HEK293 (cell line): ENCODE measurements at regions not wholly inside any gene's neighbourhood (a gene's known extent, or its start where the extent isn't known, plus 50 kb on each side); places are given as distances from the start of the nearest gene placed in this dataset.

Source experiments
- BCL6B ChIP-seq: fragments of 450-650 bp; formaldehyde crosslinking; IDR thresholded peaks from 2 replicates; pipeline ENCODE4 v1.5.1; 2017; ENCODE audit warnings: missing biosample characterization, missing genetic modification characterization
- HOXA7 ChIP-seq: sonication (generic); formaldehyde crosslinking; IDR thresholded peaks from 2 replicates; pipeline ENCODE4 v1.8.1; 2022; ENCODE audit warnings: missing genetic modification reagents, borderline replicate concordance
- YY1 ChIP-seq: fragments of 450-650 bp; formaldehyde crosslinking; IDR thresholded peaks from 2 replicates; pipeline ENCODE4 v1.5.1; 2018; ENCODE audit warnings: missing biosample characterization, missing genetic modification characterization
- ZFP37 ChIP-seq: fragments of 450-650 bp; formaldehyde crosslinking; IDR thresholded peaks from 2 replicates; pipeline ENCODE4 v1.5.1; 2016; ENCODE audit warnings: missing biosample characterization, missing genetic modification characterization
- ZNF132 ChIP-seq: fragments of 450-650 bp; formaldehyde crosslinking; IDR thresholded peaks from 2 replicates; pipeline ENCODE4 v1.5.1; 2017; ENCODE audit warnings: missing biosample characterization, missing genetic modification characterization, borderline replicate concordance
- ZNF274 ChIP-seq, 2 experiments: fragments of 200-500 bp in 1 of 2; fragments of 450-650 bp in 1 of 2; sonication (Bioruptor generic) in 1 of 2; formaldehyde crosslinking in 1 of 2; IDR thresholded peaks; 2 replicates each; pipeline versions ENCODE4 v1.5.1 to v1.6.1; 2014 to 2016; ENCODE audit warnings: borderline replicate concordance in 1 of 2, inconsistent platforms in 1 of 2, low read length in 1 of 2, missing biosample characterization in 1 of 2, missing genetic modification characterization in 1 of 2
- ZNF302 ChIP-seq: fragments of 450-650 bp; formaldehyde crosslinking; IDR thresholded peaks from 2 replicates; pipeline ENCODE4 v1.5.1; 2016; ENCODE audit warnings: missing biosample characterization, missing genetic modification characterization, low read depth
- ZNF350 ChIP-seq: fragments of 450-650 bp; formaldehyde crosslinking; IDR thresholded peaks from 2 replicates; pipeline ENCODE4 v1.5.0; 2017; ENCODE audit warnings: missing biosample characterization, mild to moderate bottlenecking, missing genetic modification characterization
- ZNF37A ChIP-seq: fragments of 450-650 bp; IDR thresholded peaks from 2 replicates; pipeline ENCODE4 v1.5.1; 2018; ENCODE audit warnings: missing biosample characterization, missing genetic modification characterization
- ZNF660 ChIP-seq: fragments of 450-650 bp; IDR thresholded peaks from 2 replicates; pipeline ENCODE4 v1.5.1; 2018; ENCODE audit warnings: missing biosample characterization, mild to moderate bottlenecking, missing genetic modification characterization
- TF ChIP-seq, protein P1 (sequence below): fragments of 450-650 bp; formaldehyde crosslinking; IDR thresholded peaks from 2 replicates; pipeline ENCODE4 v1.5.1; 2016; ENCODE audit warnings: missing biosample characterization, missing genetic modification characterization
- TF ChIP-seq, protein P2 (sequence below): sonication (generic); formaldehyde crosslinking; IDR thresholded peaks from 2 replicates; pipeline ENCODE4 v1.8.1; 2022; ENCODE audit warnings: mild to moderate bottlenecking, moderate library complexity, missing genetic modification reagents
- TF ChIP-seq, protein P3 (sequence below): fragments of 450-650 bp; formaldehyde crosslinking; IDR thresholded peaks from 2 replicates; pipeline ENCODE4 v1.5.1; 2016; ENCODE audit warnings: missing biosample characterization, missing genetic modification characterization

GRCh38 chr7:124647630-124648306 is 117.8 kb downstream of the GPR37 start:
- no peak for TF ChIP-seq YY1
- no peak for TF ChIP-seq ZNF350 (tag by site-specific recombination)
- TF ChIP-seq ZNF132 (tag by site-specific recombination), result no peak
- TF ChIP-seq, protein P1, sequence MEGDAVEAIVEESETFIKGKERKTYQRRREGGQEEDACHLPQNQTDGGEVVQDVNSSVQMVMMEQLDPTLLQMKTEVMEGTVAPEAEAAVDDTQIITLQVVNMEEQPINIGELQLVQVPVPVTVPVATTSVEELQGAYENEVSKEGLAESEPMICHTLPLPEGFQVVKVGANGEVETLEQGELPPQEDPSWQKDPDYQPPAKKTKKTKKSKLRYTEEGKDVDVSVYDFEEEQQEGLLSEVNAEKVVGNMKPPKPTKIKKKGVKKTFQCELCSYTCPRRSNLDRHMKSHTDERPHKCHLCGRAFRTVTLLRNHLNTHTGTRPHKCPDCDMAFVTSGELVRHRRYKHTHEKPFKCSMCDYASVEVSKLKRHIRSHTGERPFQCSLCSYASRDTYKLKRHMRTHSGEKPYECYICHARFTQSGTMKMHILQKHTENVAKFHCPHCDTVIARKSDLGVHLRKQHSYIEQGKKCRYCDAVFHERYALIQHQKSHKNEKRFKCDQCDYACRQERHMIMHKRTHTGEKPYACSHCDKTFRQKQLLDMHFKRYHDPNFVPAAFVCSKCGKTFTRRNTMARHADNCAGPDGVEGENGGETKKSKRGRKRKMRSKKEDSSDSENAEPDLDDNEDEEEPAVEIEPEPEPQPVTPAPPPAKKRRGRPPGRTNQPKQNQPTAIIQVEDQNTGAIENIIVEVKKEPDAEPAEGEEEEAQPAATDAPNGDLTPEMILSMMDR (tag by site-specific recombination), result no peak
- TF ChIP-seq, protein P2, sequence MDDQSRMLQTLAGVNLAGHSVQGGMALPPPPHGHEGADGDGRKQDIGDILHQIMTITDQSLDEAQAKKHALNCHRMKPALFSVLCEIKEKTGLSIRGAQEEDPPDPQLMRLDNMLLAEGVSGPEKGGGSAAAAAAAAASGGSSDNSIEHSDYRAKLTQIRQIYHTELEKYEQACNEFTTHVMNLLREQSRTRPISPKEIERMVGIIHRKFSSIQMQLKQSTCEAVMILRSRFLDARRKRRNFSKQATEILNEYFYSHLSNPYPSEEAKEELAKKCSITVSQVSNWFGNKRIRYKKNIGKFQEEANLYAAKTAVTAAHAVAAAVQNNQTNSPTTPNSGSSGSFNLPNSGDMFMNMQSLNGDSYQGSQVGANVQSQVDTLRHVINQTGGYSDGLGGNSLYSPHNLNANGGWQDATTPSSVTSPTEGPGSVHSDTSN (CRISPR knock-in tag), result no peak
- no peak for TF ChIP-seq HOXA7 (CRISPR knock-in tag)
- TF ChIP-seq ZNF302 (tag by site-specific recombination), result no peak
- TF ChIP-seq ZFP37 (tag by site-specific recombination), result no peak
- TF ChIP-seq ZNF37A, result no peak
- TF ChIP-seq, protein P3, sequence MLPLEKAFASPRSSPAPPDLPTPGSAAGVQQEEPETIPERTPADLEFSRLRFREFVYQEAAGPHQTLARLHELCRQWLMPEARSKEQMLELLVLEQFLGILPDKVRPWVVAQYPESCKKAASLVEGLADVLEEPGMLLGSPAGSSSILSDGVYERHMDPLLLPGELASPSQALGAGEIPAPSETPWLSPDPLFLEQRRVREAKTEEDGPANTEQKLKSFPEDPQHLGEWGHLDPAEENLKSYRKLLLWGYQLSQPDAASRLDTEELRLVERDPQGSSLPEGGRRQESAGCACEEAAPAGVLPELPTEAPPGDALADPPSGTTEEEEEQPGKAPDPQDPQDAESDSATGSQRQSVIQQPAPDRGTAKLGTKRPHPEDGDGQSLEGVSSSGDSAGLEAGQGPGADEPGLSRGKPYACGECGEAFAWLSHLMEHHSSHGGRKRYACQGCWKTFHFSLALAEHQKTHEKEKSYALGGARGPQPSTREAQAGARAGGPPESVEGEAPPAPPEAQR (tag by site-specific recombination), result no peak
- TF ChIP-seq BCL6B, result no peak
- no peak for TF ChIP-seq ZNF274 (IDR thresholded peaks at IDR 0.05; ENCODE audit: low read length)
- no peak for TF ChIP-seq ZNF274 (tag by site-specific recombination; IDR thresholded peaks at IDR 0.05; ENCODE audit: borderline replicate concordance)
- TF ChIP-seq ZNF660 (tag by site-specific recombination), result no peak
